Liver (tissue), 8 donors: ENCODE measurements at regions not wholly inside any gene's neighbourhood (a gene's known extent, or its start where the extent isn't known, plus 50 kb on each side); places are given as distances from the start of the nearest gene placed in this dataset.
"Not testable (repeated sequence)": the region's sequence is repeated elsewhere in the genome, so short reads cannot be mapped to it uniquely, and the experiment has no call there.

Experiments
- DNase-seq: peaks from one replicate; pipeline ENCODE4 v3.0.0-alpha.2; 2017; ENCODE audit warnings: low spot score
- H3K27ac ChIP-seq, 2 donors: one replicate each; pipeline ENCODE4 v1.7.0; 2013; ENCODE audit warnings: inconsistent platforms in 2 of 2, low read length in 2 of 2, control low read depth in 1 of 2, low read depth in 1 of 2, mild to moderate bottlenecking in 1 of 2
- H3K27me3 ChIP-seq, 4 donors: one replicate each; pipeline versions ENCODE4 v1.6.1 to v1.7.0; 2013; ENCODE audit warnings: low read length in 3 of 4, inconsistent platforms in 1 of 4, mild to moderate bottlenecking in 1 of 4, moderate library complexity in 1 of 4; ENCODE audit not compliant: control insufficient read depth in 4 of 4, insufficient read depth in 4 of 4
- H3K36me3 ChIP-seq, 4 donors: one replicate each; pipeline versions ENCODE4 v1.6.1 to v1.7.0; 2013; ENCODE audit warnings: low read length in 3 of 4, mild to moderate bottlenecking in 3 of 4, low read depth in 1 of 4, moderate library complexity in 1 of 4; ENCODE audit not compliant: control insufficient read depth in 4 of 4, insufficient read depth in 3 of 4
- H3K4me1 ChIP-seq, 4 donors: one replicate each; pipeline versions ENCODE4 v1.6.1 to v1.7.0; 2013; ENCODE audit warnings: low read length in 3 of 4, mild to moderate bottlenecking in 3 of 4, moderate library complexity in 1 of 4; ENCODE audit not compliant: control insufficient read depth in 4 of 4, insufficient read depth in 4 of 4
- H3K4me3 ChIP-seq, 3 donors: one replicate each; pipeline versions ENCODE4 v1.6.1 to v1.7.0; 2013; ENCODE audit warnings: low read length in 3 of 3, control low read depth in 1 of 3, low read depth in 1 of 3, mild to moderate bottlenecking in 1 of 3
- H3K9ac ChIP-seq, 2 donors: one replicate each; pipeline ENCODE4 v1.7.0; 2013; ENCODE audit warnings: low read length in 2 of 2, mild to moderate bottlenecking in 2 of 2, moderate library complexity in 2 of 2, control low read depth in 1 of 2, low read depth in 1 of 2
- H3K9me3 ChIP-seq, 4 donors: one replicate each; pipeline versions ENCODE4 v1.6.1 to v1.7.0; 2013; ENCODE audit warnings: low read length in 3 of 4; ENCODE audit not compliant: control insufficient read depth in 4 of 4
- EGR1 ChIP-seq, 2 donors: IDR thresholded peaks; 2 replicates each; pipeline ENCODE4 v1.6.1; 2016 to 2018; ENCODE audit warnings: antibody characterized with exemption in 2 of 2, low read depth in 2 of 2
- FOXA1 ChIP-seq: IDR thresholded peaks from 2 replicates; pipeline ENCODE4 v1.6.1; 2016; ENCODE audit warnings: antibody characterized with exemption
- FOXA2 ChIP-seq: IDR thresholded peaks from 2 replicates; pipeline ENCODE4 v1.6.1; 2016; ENCODE audit warnings: antibody characterized with exemption
- HNF4A ChIP-seq, 2 donors: conservative IDR thresholded peaks; 2 replicates each; pipeline ENCODE4 v1.6.1; 2016; ENCODE audit warnings: antibody characterized with exemption in 2 of 2, mild to moderate bottlenecking in 2 of 2
- HNF4G ChIP-seq: IDR thresholded peaks from 2 replicates; pipeline ENCODE4 v1.6.1; 2016; ENCODE audit warnings: antibody characterized with exemption
- JUND ChIP-seq, 2 donors: IDR thresholded peaks; 2 replicates each; pipeline ENCODE4 v1.6.1; 2016; ENCODE audit warnings: antibody characterized with exemption in 2 of 2
- NR2F2 ChIP-seq: IDR thresholded peaks from 2 replicates; pipeline ENCODE4 v1.6.1; 2016; ENCODE audit warnings: antibody characterized with exemption
- RAD21 ChIP-seq, 2 donors: IDR thresholded peaks; 2 replicates each; pipeline ENCODE4 v1.6.1; 2016; ENCODE audit warnings: antibody characterized with exemption in 2 of 2, mild to moderate bottlenecking in 2 of 2
- RXRA ChIP-seq, 2 donors: IDR thresholded peaks; 2 replicates each; pipeline ENCODE4 v1.6.1; 2017 to 2018; ENCODE audit warnings: antibody characterized with exemption in 2 of 2, mild to moderate bottlenecking in 1 of 2
- TAF1 ChIP-seq: conservative IDR thresholded peaks from 2 replicates; pipeline ENCODE4 v1.6.1; 2016; ENCODE audit warnings: antibody characterized with exemption, mild to moderate bottlenecking
- YY1 ChIP-seq: IDR thresholded peaks from 2 replicates; pipeline ENCODE4 v1.6.1; 2016; ENCODE audit warnings: antibody characterized with exemption, mild to moderate bottlenecking
- WGBS: extraction: QIAGEN DNeasy Blood & Tissue Kit; methylation state at CpG from one replicate; pipeline ENCODE4 v1.1.7; 2013; 5-methylcytosine and 5-hydroxymethylcytosine counted together
- TF ChIP-seq, protein P1 (sequence below): IDR thresholded peaks from 2 replicates; pipeline ENCODE4 v1.6.1; 2016; ENCODE audit warnings: antibody characterized with exemption
- TF ChIP-seq, protein P2 (sequence below): fragments of 150-350 bp; IDR thresholded peaks from 2 replicates; pipeline ENCODE4 v1.5.1; 2017; ENCODE audit warnings: improper control_type of control experiment, low read depth, low read length; ENCODE audit not compliant: missing input control
- TF ChIP-seq, protein P3 (sequence below): IDR thresholded peaks from 2 replicates; pipeline ENCODE4 v1.6.1; 2016; ENCODE audit warnings: antibody characterized with exemption, mild to moderate bottlenecking
- TF ChIP-seq, protein P4 (sequence below): IDR thresholded peaks from 2 replicates; pipeline ENCODE4 v1.6.1; 2016; ENCODE audit warnings: antibody characterized with exemption
- TF ChIP-seq, protein P5 (sequence below): IDR thresholded peaks from 2 replicates; pipeline ENCODE4 v1.6.1; 2016; ENCODE audit warnings: antibody characterized with exemption
- donor health status: healthy.
- donor health status: healthy.
- donor health status: healthy.
- donor health status: healthy.
- donor health status: healthy.

DNA sequence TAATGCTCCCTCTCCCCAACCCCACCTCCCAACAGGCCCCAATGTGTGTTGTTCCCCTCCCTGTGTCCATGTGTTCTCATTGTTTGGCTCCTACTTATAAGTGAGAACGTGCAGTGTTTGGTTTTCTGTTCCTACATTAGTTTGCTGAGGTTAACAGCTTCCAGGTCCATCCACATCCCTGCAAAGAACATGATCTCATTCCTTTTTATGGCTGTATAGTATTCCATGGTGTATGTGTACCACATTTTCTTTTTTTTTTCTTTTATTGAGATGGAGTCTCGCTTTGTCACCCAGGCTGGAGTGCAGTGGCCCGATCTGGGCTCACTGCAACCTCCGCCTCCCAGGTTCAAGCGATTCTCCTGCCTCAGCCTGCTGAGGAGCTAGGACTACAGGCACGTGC is 86.8 kb downstream of the RAP2B start:
- 95% methylated on average over 6 of the region's 6 CpGs for WGBS
- not testable (repeated sequence) for H3K27ac ChIP-seq, H3K36me3 ChIP-seq, H3K4me3 ChIP-seq, H3K9ac ChIP-seq, H3K27me3 ChIP-seq, H3K4me1 ChIP-seq, H3K9me3 ChIP-seq, DNase-seq

DNA sequence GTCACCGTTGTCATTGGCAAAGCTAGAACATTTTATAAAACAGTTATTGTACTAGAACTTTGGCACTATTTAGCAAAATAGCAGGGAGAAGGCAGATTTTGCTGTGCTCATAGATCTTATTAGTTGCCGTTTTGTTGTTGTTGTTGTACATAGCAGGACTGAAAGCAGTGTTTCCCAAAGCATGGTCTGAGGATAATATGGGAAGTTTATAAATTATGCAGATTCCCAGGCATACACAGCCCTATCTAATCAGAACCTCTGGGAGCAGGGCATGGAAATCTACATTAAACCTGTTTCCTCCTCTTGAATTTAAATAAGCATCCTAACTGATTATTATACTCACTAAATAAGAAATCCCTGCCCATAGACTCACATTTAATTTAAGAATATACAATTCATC is 87.9 kb downstream of the RAP2B start:
- H3K9ac ChIP-seq, result no peak overlapping the region
- H3K4me1 ChIP-seq, result no peaks in the 10 kb centered on the region
- H3K36me3 ChIP-seq, result no peaks in the 10 kb centered on the region
- no peaks in the 10 kb centered on the region for H3K9me3 ChIP-seq
- TF ChIP-seq JUND (IDR thresholded peaks at IDR 0.05), result no peak
- TF ChIP-seq, protein P1, sequence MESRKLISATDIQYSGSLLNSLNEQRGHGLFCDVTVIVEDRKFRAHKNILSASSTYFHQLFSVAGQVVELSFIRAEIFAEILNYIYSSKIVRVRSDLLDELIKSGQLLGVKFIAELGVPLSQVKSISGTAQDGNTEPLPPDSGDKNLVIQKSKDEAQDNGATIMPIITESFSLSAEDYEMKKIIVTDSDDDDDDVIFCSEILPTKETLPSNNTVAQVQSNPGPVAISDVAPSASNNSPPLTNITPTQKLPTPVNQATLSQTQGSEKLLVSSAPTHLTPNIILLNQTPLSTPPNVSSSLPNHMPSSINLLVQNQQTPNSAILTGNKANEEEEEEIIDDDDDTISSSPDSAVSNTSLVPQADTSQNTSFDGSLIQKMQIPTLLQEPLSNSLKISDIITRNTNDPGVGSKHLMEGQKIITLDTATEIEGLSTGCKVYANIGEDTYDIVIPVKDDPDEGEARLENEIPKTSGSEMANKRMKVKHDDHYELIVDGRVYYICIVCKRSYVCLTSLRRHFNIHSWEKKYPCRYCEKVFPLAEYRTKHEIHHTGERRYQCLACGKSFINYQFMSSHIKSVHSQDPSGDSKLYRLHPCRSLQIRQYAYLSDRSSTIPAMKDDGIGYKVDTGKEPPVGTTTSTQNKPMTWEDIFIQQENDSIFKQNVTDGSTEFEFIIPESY, result no peak
- no peak for TF ChIP-seq TAF1
- TF ChIP-seq, protein P2, sequence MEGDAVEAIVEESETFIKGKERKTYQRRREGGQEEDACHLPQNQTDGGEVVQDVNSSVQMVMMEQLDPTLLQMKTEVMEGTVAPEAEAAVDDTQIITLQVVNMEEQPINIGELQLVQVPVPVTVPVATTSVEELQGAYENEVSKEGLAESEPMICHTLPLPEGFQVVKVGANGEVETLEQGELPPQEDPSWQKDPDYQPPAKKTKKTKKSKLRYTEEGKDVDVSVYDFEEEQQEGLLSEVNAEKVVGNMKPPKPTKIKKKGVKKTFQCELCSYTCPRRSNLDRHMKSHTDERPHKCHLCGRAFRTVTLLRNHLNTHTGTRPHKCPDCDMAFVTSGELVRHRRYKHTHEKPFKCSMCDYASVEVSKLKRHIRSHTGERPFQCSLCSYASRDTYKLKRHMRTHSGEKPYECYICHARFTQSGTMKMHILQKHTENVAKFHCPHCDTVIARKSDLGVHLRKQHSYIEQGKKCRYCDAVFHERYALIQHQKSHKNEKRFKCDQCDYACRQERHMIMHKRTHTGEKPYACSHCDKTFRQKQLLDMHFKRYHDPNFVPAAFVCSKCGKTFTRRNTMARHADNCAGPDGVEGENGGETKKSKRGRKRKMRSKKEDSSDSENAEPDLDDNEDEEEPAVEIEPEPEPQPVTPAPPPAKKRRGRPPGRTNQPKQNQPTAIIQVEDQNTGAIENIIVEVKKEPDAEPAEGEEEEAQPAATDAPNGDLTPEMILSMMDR, result no peak
- TF ChIP-seq, protein P3, sequence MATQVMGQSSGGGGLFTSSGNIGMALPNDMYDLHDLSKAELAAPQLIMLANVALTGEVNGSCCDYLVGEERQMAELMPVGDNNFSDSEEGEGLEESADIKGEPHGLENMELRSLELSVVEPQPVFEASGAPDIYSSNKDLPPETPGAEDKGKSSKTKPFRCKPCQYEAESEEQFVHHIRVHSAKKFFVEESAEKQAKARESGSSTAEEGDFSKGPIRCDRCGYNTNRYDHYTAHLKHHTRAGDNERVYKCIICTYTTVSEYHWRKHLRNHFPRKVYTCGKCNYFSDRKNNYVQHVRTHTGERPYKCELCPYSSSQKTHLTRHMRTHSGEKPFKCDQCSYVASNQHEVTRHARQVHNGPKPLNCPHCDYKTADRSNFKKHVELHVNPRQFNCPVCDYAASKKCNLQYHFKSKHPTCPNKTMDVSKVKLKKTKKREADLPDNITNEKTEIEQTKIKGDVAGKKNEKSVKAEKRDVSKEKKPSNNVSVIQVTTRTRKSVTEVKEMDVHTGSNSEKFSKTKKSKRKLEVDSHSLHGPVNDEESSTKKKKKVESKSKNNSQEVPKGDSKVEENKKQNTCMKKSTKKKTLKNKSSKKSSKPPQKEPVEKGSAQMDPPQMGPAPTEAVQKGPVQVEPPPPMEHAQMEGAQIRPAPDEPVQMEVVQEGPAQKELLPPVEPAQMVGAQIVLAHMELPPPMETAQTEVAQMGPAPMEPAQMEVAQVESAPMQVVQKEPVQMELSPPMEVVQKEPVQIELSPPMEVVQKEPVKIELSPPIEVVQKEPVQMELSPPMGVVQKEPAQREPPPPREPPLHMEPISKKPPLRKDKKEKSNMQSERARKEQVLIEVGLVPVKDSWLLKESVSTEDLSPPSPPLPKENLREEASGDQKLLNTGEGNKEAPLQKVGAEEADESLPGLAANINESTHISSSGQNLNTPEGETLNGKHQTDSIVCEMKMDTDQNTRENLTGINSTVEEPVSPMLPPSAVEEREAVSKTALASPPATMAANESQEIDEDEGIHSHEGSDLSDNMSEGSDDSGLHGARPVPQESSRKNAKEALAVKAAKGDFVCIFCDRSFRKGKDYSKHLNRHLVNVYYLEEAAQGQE, result no peak
- no peak for TF ChIP-seq FOXA2
- TF ChIP-seq NR2F2, result no peak
- no peak for TF ChIP-seq FOXA1
- TF ChIP-seq EGR1 (IDR thresholded peaks at IDR 0.05; ENCODE audit: low read depth in 2 of 2), result no peak
- TF ChIP-seq, protein P4, sequence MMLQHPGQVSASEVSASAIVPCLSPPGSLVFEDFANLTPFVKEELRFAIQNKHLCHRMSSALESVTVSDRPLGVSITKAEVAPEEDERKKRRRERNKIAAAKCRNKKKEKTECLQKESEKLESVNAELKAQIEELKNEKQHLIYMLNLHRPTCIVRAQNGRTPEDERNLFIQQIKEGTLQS, result no peak
- TF ChIP-seq HNF4A (conservative IDR thresholded peaks at IDR 0.05), result no peak
- TF ChIP-seq, protein P5, sequence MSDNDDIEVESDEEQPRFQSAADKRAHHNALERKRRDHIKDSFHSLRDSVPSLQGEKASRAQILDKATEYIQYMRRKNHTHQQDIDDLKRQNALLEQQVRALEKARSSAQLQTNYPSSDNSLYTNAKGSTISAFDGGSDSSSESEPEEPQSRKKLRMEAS, result no peak
- no peak for TF ChIP-seq HNF4G
- no peak for TF ChIP-seq YY1
- no peak for TF ChIP-seq RXRA (IDR thresholded peaks at IDR 0.05)
- no peak for TF ChIP-seq RAD21 (IDR thresholded peaks at IDR 0.05)
- H3K27ac ChIP-seq, result no peak overlapping the region
- H3K27me3 ChIP-seq, result no peaks in the 10 kb centered on the region
- WGBS, result 89% methylated on average over 2 of the region's 2 CpGs
- no peak overlapping the region for H3K4me3 ChIP-seq
- no peak for DNase-seq
